OCI-LY7 (cell line): ENCODE measurements at regions not wholly inside any gene's neighbourhood (a gene's known extent, or its start where the extent isn't known, plus 50 kb on each side); places are given as distances from the start of the nearest gene placed in this dataset.

Source experiments
- BruUV-seq: library from RNA; stranded (reverse); fragments of 400-500 nt; replicated peaks from 2 replicates; lab custom pipeline; 2021; lab: Mats Ljungman, UMichigan
- CTCF ChIA-PET: fragments of 300-600 bp; sonication (Branson Sonifier 250); formaldehyde crosslinking; loops from one replicate; lab custom pipeline; 2022; ENCODE audit warnings: antibody characterized with exemption; ENCODE audit not compliant: unreplicated experiment; lab: Charles Lee
- POLR2A ChIA-PET: fragments of 300-600 bp; sonication (Branson Sonifier 250); formaldehyde crosslinking; loops from one replicate; lab custom pipeline; 2022; ENCODE audit warnings: antibody characterized with exemption; lab: Charles Lee
- DNase-seq: peaks from one replicate; pipeline ENCODE4 v3.0.0-alpha.2; 2015; ENCODE audit warnings: low spot score
- H2AFZ ChIP-seq: fragments of 200-600 bp; sonication (generic), shearing (Covaris generic); 2 replicates; pipeline ENCODE4 v1.6.1; 2014; ENCODE audit warnings: mild to moderate bottlenecking, antibody characterized with exemption, low read length, moderate library complexity
- H3K27ac ChIP-seq: fragments of 200-600 bp; sonication (generic); 2 replicates; pipeline ENCODE4 v1.5.1; 2014; ENCODE audit warnings: mixed run types, low read depth, mild to moderate bottlenecking, moderate library complexity, low read length, inconsistent platforms; ENCODE audit not compliant: poor library complexity, severe bottlenecking
- H3K36me3 ChIP-seq: fragments of 200-600 bp; sonication (generic); 2 replicates; pipeline ENCODE4 v1.6.1; 2014; ENCODE audit warnings: mild to moderate bottlenecking, antibody characterized with exemption, low read length, moderate library complexity, mixed read lengths; ENCODE audit not compliant: insufficient read depth
- H3K4me1 ChIP-seq: fragments of 200-600 bp; sonication (generic); 2 replicates; pipeline ENCODE4 v1.5.1; 2014; ENCODE audit warnings: mild to moderate bottlenecking, low read length; ENCODE audit not compliant: insufficient read depth, poor library complexity, severe bottlenecking
- H3K4me2 ChIP-seq: fragments of 200-600 bp; sonication (generic); 2 replicates; pipeline ENCODE4 v1.6.1; 2014; ENCODE audit warnings: mild to moderate bottlenecking, low read length
- H3K4me3 ChIP-seq: fragments of 200-600 bp; sonication (generic); 2 replicates; pipeline ENCODE4 v1.5.1; 2014; ENCODE audit warnings: mild to moderate bottlenecking, low read depth, low read length; ENCODE audit not compliant: poor library complexity, severe bottlenecking
- H3K79me2 ChIP-seq: fragments of 200-600 bp; sonication (generic); 2 replicates; pipeline ENCODE4 v1.6.1; 2016; ENCODE audit warnings: low read depth, mild to moderate bottlenecking, low read length, moderate library complexity, mixed read lengths; ENCODE audit not compliant: insufficient read depth
- H3K9me2 ChIP-seq: fragments of 200-600 bp; sonication (generic); 2 replicates; pipeline ENCODE4 v1.6.1; 2016; ENCODE audit warnings: mild to moderate bottlenecking, low read length, mixed read lengths; ENCODE audit not compliant: insufficient read depth
- H3K9me3 ChIP-seq: fragments of 200-600 bp; sonication (generic); 2 replicates; pipeline ENCODE4 v1.6.1; 2014; ENCODE audit warnings: mild to moderate bottlenecking, mixed run types, low read length, mixed read lengths
- H4K20me1 ChIP-seq: fragments of 200-600 bp; sonication (generic); 2 replicates; pipeline ENCODE4 v1.6.1; 2014; ENCODE audit warnings: mild to moderate bottlenecking, antibody characterized with exemption, low read length, moderate library complexity, mixed read lengths; ENCODE audit not compliant: insufficient read depth
- CTCF ChIP-seq: fragments of 200-600 bp; sonication (generic); conservative IDR thresholded peaks from 2 replicates; pipeline ENCODE4 v1.5.1; 2014; ENCODE audit warnings: mild to moderate bottlenecking, antibody characterized with exemption, low read length, moderate library complexity, mixed read lengths
- EZH2phosphoT487 ChIP-seq: fragments of 200-600 bp; sonication (generic); IDR thresholded peaks from 2 replicates; pipeline ENCODE4 v1.6.1; 2018; ENCODE audit warnings: low read depth, borderline replicate concordance, mild to moderate bottlenecking, mixed run types, antibody characterized with exemption, low read length, moderate library complexity, mixed read lengths
- intact Hi-C: fragments of 100-400 bp; cut with micrococcal nuclease; formaldehyde crosslinking; loops from one replicate; pipeline ENCODE4 v1.10.0; 2022; ENCODE audit not compliant: unreplicated experiment

GRCh38 chr12:105799103-105799502 lies 339.7 kb downstream of the NUAK1 start:
- DNase-seq, result no peak
- ChIA-PET POLR2A (no interaction called here), CTCF (no interaction called here)
- H3K4me3 ChIP-seq, result no peak overlapping the region
- H3K9me3 ChIP-seq, result no peaks in the 10 kb centered on the region
- no peaks in the 10 kb centered on the region for H3K79me2 ChIP-seq
- no peaks in the 10 kb centered on the region for H3K9me2 ChIP-seq
- no peaks in the 10 kb centered on the region for H3K4me1 ChIP-seq
- H3K4me2 ChIP-seq, result no peak overlapping the region
- no peaks in the 10 kb centered on the region for H4K20me1 ChIP-seq
- TF ChIP-seq CTCF (no peak), EZH2phosphoT487 (no peak)
- intact Hi-C loops, result no loop called here
- H3K27ac ChIP-seq, result no peak overlapping the region
- BruUV-seq, result no TSS peak
- H3K36me3 ChIP-seq, result no peaks in the 10 kb centered on the region
- no peak overlapping the region for H2AFZ ChIP-seq

- Histone ChIP-seq H3K4me3 (no peak overlapping the region), H3K4me1 (no peaks in the 10 kb centered on the region), H3K27ac (no peak overlapping the region), H3K9me3 (no peaks in the 10 kb centered on the region), H4K20me1 (no peaks in the 10 kb centered on the region), H3K36me3 (no peaks in the 10 kb centered on the region), H2AFZ (no peak overlapping the region), H3K79me2 (no peaks in the 10 kb centered on the region), H3K4me2 (no peak overlapping the region), H3K9me2 (no peaks in the 10 kb centered on the region)
- no TSS peak for BruUV-seq
- intact Hi-C loops, result no loop called here
- CTCF ChIA-PET, result no interaction called here
- TF ChIP-seq EZH2phosphoT487 (no peak), CTCF (no peak)
- DNase-seq, result no peak
- POLR2A ChIA-PET, result no interaction called here
These were observed 337.4 kb downstream of the NUAK1 start for GRCh38 chr12:105801351-105801750.

- H4K20me1 ChIP-seq, result no peaks in the 10 kb centered on the region
- CTCF ChIA-PET, result no interaction called here
- H2AFZ ChIP-seq, result no peak overlapping the region
- H3K4me2 ChIP-seq, result no peak overlapping the region
- no peak overlapping the region for H3K27ac ChIP-seq
- no peaks in the 10 kb centered on the region for H3K79me2 ChIP-seq
- no TSS peak for BruUV-seq
- TF ChIP-seq EZH2phosphoT487 (no peak), CTCF (no peak)
- no peaks in the 10 kb centered on the region for H3K4me1 ChIP-seq
- H3K4me3 ChIP-seq, result no peak overlapping the region
- POLR2A ChIA-PET, result interaction anchor here (1.0 to 1.5 kb wide), 2 partner anchors 10 to 12 kb away, joined by 3 to 5 read pairs; no protein-coding TSS in a partner anchor
- no peaks in the 10 kb centered on the region for H3K36me3 ChIP-seq
- DNase-seq, result no peak
- intact Hi-C loops, result no loop called here
- no peaks in the 10 kb centered on the region for H3K9me2 ChIP-seq
- H3K9me3 ChIP-seq, result no peaks in the 10 kb centered on the region
These were observed 335.5 kb downstream of the NUAK1 start for GRCh38 chr12:105803292-105803691.
